Left kidney (tissue), 1 donor: ENCODE measurements at regions not wholly inside any gene's neighbourhood (a gene's known extent, or its start where the extent isn't known, plus 50 kb on each side); places are given as distances from the start of the nearest gene placed in this dataset.

ENCODE experiments used
- DNase-seq: peaks from one replicate; pipeline ENCODE4 v3.0.0-alpha.2; 2013

GRCh38 chr4:184879271-184879670 is 53.5 kb upstream of the ACSL1 start:
- DNase-seq = no peak

DNA sequence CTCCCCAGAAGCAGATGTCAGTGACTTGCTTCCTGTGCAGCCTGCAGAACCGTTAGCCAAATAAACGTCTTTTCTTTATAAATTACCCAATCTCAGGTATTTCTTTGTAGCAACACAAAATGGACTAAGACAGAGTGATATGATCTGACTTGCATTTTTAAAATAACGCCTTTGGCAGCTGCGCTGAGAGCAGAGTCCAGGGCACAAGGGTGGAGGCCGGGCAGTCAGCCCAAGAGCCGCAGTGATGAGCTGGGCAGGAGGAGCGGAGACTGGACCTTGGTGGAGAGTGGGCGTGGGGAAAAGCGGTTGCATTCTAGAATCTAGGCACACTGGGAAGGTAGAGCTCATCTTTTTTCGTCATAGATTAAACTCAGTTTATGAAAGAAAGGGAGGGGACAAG is 56.5 kb upstream of the ACSL1 start:
- DNase-seq = no peak

- DNase-seq = no peak
Observed at GRCh38 chr4:184883024-184883423, 57.3 kb upstream of the ACSL1 start.

DNA sequence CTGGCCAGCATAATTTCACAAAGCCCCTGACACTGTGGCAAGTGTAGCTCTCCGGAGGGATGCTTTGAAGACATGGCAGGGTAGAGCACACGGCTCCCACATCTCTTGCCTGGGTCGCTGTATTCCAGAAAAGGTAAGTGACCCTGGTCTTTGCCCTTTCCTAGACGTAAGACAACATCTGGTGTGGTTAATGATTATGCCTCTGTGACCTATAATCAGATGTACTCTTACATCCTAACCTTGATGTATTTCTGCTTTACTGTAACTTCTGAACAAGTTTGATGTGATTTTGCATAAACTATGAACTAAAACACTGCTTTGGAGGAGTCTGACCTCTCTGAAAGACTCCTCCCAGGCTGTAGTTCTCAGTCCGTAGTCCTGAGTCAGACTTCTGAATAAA is 59.1 kb upstream of the ACSL1 start:
- DNase-seq = no peak

- no peak for DNase-seq
Observed at GRCh38 chr4:184885602-184886001, 59.8 kb upstream of the ACSL1 start.

- DNase-seq = no peak
Observed at GRCh38 chr4:184887333-184887732, 61.6 kb upstream of the ACSL1 start.

DNA sequence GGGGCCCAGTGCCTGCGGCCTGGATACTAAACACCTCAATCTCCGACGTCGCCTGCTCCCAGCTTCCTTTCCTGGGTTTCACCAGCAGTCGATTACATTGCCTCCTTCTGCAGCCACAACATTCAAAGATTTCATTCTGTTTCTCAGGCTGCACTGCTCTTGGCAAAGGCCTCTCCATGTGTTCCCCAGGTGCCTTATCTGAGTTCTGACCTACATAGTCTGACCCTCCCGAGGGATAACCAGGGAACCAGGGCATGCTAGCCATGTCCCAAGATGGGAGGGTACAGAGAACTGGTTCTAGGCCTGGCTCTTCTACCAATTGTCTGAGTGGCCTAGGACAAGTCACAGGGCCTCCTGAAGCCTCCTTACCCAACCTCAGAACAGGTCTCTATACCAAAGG is 62.2 kb upstream of the ACSL1 start:
- DNase-seq = no peak

DNA sequence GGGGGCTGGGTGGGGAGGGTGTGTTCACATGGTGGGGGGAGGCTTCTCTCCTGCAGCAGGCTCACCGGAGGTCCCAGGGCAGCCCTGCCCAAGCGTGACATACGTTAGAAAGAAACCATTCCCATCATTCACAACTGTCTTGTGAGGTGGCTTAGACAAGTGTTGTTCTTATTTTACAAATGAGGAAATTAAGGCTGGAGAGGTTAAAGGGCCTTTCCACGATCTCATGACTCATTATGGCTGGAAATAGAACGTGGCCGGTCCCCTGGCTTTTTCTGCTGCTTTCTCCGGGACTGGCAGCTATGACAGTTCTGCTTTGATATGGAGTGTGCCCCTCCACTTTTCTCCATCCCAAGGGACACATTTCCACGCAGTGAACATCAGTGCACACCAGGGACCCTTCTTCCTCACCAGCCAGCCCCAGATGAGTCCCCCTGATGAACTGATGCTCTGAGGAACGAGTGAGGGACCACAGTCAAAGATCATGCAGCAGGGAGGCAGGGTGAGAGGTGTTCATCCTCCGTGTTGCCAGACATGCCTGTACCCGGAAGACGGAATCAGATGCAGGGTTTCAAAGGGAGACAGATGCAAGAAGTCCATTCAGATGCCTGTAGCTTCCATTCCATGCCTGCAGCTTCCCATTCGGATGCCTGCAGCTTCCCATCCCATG is 64.0 kb upstream of the ACSL1 start:
- no peak for DNase-seq

DNA sequence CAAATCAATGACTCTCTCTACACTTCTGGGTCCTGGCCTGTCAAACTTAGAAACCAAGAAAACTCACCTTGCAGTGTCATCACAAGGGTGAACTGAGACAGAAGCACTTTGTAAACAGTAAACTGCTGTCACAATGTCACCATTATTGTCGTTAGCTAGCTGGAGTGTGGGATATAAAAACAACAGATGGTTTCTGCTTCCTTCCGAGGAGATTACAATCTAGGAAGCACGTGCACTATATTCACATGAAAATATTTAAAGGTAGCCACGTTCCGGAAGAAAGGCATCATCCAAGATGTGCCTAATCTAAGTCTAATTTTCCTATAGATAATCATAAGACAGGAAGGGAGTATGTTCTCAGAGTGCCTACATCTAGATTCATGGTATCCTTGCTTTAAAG is 64.7 kb upstream of the ACSL1 start:
- DNase-seq = no peak

DNA sequence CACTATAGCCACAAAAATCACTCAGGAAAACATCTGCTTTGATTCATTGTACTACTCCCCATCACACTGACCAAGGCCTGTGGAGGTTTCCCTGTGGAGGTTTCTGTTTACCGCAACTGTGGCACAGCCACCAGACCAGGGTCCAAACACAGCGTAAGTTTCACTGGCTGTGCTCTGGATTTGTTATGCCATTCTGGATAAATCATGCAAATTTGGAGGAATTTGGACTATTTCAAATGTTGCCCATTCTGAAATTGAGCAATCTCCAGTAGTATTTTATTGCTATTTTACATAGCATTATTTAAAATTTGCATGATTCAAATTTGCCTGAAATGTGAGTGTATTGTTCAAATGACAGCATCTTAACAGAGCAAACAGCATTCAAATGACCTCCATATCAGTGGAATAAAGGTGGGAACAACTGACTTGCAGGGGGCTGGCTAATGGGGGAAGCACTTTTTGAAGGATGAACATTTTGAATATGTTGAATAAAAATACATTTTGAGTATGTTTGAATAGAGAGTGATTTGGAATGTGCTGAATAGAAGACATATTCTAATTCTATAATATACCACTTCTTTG is 66.1 kb upstream of the ACSL1 start:
- no peak for DNase-seq

DNA sequence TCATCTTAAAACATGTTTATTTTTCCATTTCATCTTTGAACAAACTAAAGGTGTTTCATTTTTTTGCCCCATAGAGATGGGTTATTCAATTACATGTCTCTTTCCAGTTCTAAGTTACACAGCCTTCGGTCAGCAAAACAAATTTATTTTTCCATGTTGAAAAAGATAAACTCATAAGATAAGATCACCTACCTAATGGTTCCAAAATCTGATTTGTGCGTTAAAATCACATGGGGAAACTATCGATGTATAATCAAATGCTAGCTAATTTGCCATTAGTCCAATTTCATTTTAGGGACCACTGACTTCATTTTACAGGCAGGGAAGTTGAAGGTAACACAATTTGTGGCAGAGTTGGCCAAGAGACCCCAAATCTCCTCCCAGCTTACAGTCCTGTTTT is 67.2 kb upstream of the ACSL1 start:
- DNase-seq = no peak

DNA sequence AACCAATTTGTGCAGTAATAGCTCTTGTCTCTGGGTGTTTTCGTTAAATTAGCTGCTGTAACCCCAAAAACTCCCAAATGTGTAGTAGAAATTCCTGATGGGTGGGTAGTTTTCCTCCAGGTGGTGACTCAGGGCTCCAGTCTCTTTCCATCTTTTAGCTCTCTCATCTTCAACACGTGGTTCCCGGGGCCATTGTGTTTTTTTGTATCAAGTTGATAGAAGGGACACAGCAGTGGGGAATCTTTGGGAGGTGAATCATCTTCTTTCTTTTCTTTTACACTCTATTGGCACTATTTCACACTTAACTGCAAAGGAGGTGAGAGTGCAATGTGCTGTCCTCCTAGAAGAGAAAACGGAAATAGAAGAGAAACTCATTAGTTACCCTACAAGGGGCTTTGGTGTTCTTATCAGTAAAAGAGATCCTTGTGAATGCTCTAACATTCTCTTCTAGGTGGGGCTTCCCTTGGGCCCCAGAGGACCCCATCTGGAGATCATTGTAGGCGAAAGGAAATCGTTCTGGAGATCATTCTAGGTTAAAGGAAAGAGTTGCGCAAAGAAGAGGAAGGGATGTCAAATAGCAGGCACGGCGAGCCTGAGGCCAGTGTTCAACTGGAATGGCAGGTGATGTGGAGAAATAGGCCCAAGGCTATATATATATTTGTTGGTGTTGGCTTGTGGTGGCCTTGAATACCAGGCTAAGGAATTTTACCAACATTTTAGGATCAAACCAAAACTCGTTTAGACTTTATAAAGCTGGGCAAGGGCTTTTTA is 68.2 kb upstream of the ACSL1 start:
- no peak for DNase-seq

DNA sequence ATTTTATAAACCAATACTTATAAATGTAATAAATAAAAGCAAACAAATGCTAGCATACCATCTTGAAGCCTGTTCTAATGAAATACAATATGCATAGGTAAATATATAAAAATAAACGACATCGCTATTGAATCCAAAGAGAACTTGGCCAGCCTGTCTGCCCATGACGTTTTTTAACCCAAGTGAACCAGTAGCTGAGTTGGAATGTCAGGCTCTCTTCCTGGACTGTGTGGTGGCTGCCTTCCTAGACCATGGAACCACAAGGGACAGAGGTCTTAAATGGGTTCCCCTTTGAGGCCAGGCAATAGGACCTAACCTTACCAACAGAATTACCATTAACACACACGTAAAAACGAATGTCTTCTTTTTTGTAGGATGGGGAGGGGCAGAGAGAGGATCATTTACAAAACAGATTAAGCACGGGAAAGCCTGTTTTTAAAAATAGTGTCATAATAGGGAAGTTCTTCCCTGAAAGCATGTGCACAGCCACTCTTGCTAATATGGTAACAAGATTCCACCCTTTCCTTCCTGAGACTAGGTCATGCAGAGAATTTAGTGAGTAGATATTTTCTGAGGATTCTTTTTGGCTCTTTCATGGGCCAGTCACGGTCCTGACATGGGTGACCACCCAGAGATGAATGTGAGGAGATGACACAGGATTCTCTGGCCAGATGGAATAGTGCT is 69.4 kb upstream of the ACSL1 start:
- no peak for DNase-seq

- DNase-seq = no peak
Observed at GRCh38 chr4:184896868-184897715, 71.3 kb upstream of the ACSL1 start.

DNA sequence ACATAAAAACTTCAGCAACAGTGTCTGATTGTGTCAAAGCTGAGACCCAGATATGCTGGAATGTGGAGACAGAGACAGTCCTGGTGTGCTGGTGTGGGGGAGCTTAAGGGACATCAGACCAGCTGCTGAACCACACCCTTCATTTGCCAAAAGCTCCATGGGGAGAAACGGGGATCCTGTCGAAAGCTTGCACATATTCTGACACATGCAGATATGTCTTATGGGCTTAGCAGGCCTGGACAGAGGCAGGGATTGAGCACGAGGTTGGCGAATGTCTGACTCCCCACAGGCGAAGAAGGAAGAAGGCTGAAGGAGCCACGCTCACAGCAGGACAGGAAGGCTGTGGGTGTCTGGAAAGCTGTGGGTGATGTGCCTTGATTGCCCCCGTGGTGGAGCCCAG is 72.1 kb upstream of the ACSL1 start:
- DNase-seq = no peak

DNA sequence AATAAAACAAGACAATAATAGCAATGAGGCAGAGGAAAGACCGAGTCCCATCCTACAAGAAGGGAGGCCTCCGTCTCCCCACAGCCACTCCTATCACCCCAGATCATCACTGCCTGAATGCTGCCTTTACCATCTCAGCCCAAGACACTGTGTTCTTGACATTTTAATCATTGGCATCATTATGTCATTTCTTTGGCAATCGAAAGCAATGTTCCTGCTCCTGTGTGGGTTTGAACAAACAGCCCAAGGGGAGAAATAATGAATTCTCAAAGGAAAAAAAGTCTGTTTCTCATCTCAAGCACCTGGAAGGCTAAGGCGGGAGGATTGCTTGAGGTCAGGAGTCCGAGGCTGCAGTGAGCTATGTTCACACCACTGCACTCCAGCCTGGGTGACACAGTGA is 73.0 kb upstream of the ACSL1 start:
- DNase-seq = no peak

- no peak for DNase-seq
Observed at GRCh38 chr4:184899261-184900134, 73.7 kb upstream of the ACSL1 start.

DNA sequence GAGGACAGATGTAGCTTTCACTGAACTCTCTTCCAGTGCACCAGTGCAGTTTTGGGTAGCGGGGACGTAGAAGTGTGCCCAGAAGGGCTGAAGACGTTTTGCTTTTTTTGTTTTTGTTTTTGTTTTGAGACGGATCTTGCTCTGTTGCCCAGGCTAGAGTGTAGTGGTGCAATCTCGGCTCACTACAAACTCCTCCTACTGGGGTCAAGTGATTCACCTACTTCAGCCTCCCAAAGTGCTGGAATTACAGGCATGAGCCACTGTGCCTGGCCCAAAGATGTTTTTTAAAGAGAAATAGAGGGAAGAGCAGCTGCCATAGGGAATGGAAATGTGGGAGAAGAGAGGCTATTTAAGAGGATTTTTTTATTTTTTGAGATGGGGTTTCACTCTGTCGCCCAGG is 74.4 kb upstream of the ACSL1 start:
- no peak for DNase-seq

DNA sequence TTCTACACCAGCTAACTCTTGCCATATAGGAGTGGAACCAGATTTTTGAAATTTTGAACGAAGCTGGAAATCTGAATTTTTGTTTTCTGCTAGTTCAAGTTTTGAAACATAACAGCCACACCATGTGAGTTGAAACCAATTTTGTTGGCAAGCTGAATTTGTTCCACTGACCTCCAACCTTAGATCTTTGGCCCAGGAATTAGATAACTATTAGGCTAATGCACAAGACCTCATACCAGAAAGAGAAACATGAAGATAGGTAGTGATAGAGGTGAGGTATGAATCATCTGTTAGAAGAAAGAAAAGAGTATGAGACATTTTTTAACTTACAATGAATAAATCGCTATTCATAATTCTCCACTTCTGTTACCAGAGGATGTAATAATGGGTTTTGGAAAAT is 76.8 kb upstream of the ACSL1 start:
- DNase-seq = no peak

DNA sequence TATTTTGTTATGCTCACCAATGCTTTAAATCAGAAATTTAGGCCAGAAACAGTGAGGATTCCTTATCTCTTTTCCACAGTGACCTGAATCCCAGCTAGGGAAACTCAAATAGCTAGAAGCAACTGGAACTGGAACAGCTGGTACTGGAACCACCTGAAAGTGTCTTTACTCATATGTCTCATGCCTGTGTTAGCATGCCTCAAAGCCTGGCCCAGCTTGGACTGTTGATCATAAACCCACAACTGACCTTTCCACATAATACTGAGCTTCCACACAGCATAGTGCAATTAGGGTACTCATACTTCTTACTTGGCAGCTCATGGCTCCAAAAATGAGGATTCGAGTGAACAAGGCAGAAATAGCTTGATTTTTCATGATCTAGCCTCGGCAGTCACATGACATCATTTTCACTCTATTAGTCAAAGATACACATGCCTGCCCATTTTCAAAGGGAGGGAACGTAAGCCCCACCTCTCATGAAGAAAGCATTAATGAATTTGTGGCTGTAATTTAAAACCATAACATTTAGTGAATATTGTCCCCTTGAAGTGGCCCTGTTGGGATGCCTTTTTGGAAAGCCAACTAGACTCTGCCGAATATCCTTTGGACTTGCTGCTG is 80.8 kb upstream of the ACSL1 start:
- no peak for DNase-seq

GRCh38 chr4:184907216-184907615 is 81.4 kb upstream of the ACSL1 start:
- DNase-seq = no peak
